ENCODE measurements at regions not wholly inside any gene's neighbourhood (a gene's known extent, or its start where the extent isn't known, plus 50 kb on each side); places are given as distances from the start of the nearest gene placed in this dataset.

GRCh38 chr6:28618898-28619555 lies 93.3 kb downstream of the GPX5 start:
- TF ChIP-seq CTCF (conservative IDR thresholded peaks at IDR 0.05; ENCODE audit: low read depth, low read length): no peak
- TF ChIP-seq EZH2 (IDR thresholded peaks at IDR 0.05; ENCODE audit: low read length, unreplicated experiment): no peak
- no peak for TF ChIP-seq EZH2phosphoT487 (IDR thresholded peaks at IDR 0.05; ENCODE audit: borderline replicate concordance, low read length)

All from PC-3 (cell line).